Stimulated activated CD4-positive, alpha-beta T cell treated with anti-CD3 and anti-CD28 coated beads, TNF-alpha, amount 100 ng/mL, for 1 hour (primary cell): ENCODE measurements at regions not wholly inside any gene's neighbourhood (a gene's known extent, or its start where the extent isn't known, plus 50 kb on each side); places are given as distances from the start of the nearest gene placed in this dataset.

ENCODE experiments used
- DNase-seq, 3 donors: peaks; one replicate each; pipeline ENCODE4 v3.0.0-alpha.2; 2020; ENCODE audit warnings: low read depth in 3 of 3, low spot score in 1 of 3

- DNase-seq = no peak
Measured at GRCh38 chr18:71919211-71919610, 624.9 kb downstream of the CBLN2 start.

GRCh38 chr18:71913641-71914040 is 630.5 kb downstream of the CBLN2 start:
- no peak for DNase-seq

- DNase-seq = no peak
Measured at GRCh38 chr18:71902482-71902881, 641.7 kb downstream of the CBLN2 start.

- no peak for DNase-seq
Measured at GRCh38 chr18:71899707-71900472, 644.3 kb downstream of the CBLN2 start.

GRCh38 chr18:71899183-71899582 is 645.0 kb downstream of the CBLN2 start:
- DNase-seq = no peak

- no peak for DNase-seq
Measured at GRCh38 chr18:71887509-71887908, 656.6 kb downstream of the CBLN2 start.

- no peak for DNase-seq
Measured at GRCh38 chr18:71878226-71878625, 665.9 kb downstream of the CBLN2 start.

- no peak for DNase-seq
Measured at GRCh38 chr18:71873695-71874094, 670.4 kb downstream of the CBLN2 start.

- no peak for DNase-seq
Measured at GRCh38 chr18:71865888-71866287, 678.3 kb downstream of the CBLN2 start.

GRCh38 chr18:71850602-71851001 is 693.5 kb downstream of the CBLN2 start:
- no peak for DNase-seq

- DNase-seq = no peak
Measured at GRCh38 chr18:71849407-71849806, 694.7 kb downstream of the CBLN2 start.

GRCh38 chr18:71846716-71847115 is 697.4 kb downstream of the CBLN2 start:
- no peak for DNase-seq

- no peak for DNase-seq
Measured at GRCh38 chr18:71844814-71845213, 699.3 kb downstream of the CBLN2 start.

GRCh38 chr18:71842666-71843065 is 701.5 kb downstream of the CBLN2 start:
- DNase-seq = no peak

- no peak for DNase-seq
Measured at GRCh38 chr18:71837547-71837946, 706.6 kb downstream of the CBLN2 start.

- DNase-seq = no peak
Measured at GRCh38 chr18:71832946-71833617, 711.1 kb downstream of the CBLN2 start.

- no peak for DNase-seq
Measured at GRCh38 chr18:71831039-71831438, 713.1 kb downstream of the CBLN2 start.

GRCh38 chr18:71827301-71827700 is 716.8 kb downstream of the CBLN2 start:
- no peak for DNase-seq

- no peak for DNase-seq
Measured at GRCh38 chr18:71815305-71815704, 728.8 kb downstream of the CBLN2 start.

GRCh38 chr18:71809711-71810110 is 734.4 kb downstream of the CBLN2 start:
- DNase-seq = no peak

- no peak for DNase-seq
Measured at GRCh38 chr18:71808616-71809015, 735.5 kb downstream of the CBLN2 start.

- DNase-seq = no peak
Measured at GRCh38 chr18:71807586-71807985, 736.6 kb downstream of the CBLN2 start.
